ENCODE measurements at regions not wholly inside any gene's neighbourhood (a gene's known extent, or its start where the extent isn't known, plus 50 kb on each side); places are given as distances from the start of the nearest gene placed in this dataset.

- no peak overlapping the region for H3K4me3 Mint-ChIP-seq
- no peaks in the 10 kb centered on the region for H3K27me3 Mint-ChIP-seq (ENCODE audit: low read depth)
- no peak overlapping the region for H3K4me2 ChIP-seq (ENCODE audit: insufficient read depth, insufficient read length, low read length)
- H2BK20ac ChIP-seq (ENCODE audit: low read depth, low read length, poor library complexity, severe bottlenecking), result no peak overlapping the region
- H3K27me3 ChIP-seq (ENCODE audit: insufficient read depth, low read length), result no peaks in the 10 kb centered on the region
- H2AFZ ChIP-seq (ENCODE audit: low read length), result no peak overlapping the region
- H2BK5ac ChIP-seq (ENCODE audit: insufficient read length, low read length), result no peak overlapping the region
- H3K14ac ChIP-seq (ENCODE audit: insufficient read depth, low read length), result no peak overlapping the region
- no peaks in the 10 kb centered on the region for H4K20me1 ChIP-seq (ENCODE audit: control insufficient read depth, insufficient read depth, insufficient read length)
- H3K79me2 ChIP-seq (ENCODE audit: insufficient read depth, low read length), result no peaks in the 10 kb centered on the region
- H3K23ac ChIP-seq (ENCODE audit: insufficient read length, low read depth, low read length), result no peak overlapping the region
- no peak overlapping the region for H2BK120ac ChIP-seq (ENCODE audit: low read depth, low read length, poor library complexity, severe bottlenecking)
- H2AK5ac ChIP-seq (ENCODE audit: insufficient read length, low read length), result no peak overlapping the region
- H3K9me3 ChIP-seq (ENCODE audit: control insufficient read depth, low read depth, low read length), result no peaks in the 10 kb centered on the region
- no peaks in the 10 kb centered on the region for H3K23me2 ChIP-seq (ENCODE audit: insufficient read length, low read depth, low read length, poor library complexity, severe bottlenecking)
- H3K18ac ChIP-seq (ENCODE audit: insufficient read length, low read depth, low read length), result no peak overlapping the region
- H4K5ac ChIP-seq (ENCODE audit: insufficient read length, low read depth, low read length), result no peak overlapping the region
- no peak for DNase-seq
- peaks cover 8% of the 10 kb centered on the region in 2 experiments; a peak in 2 of 4 replicates for H3K4me1 Mint-ChIP-seq
- no peaks in the 10 kb centered on the region for H3K9me3 Mint-ChIP-seq
- no CpG with 5 or more reads among the region's 6 CpGs for WGBS (ENCODE audit: extremely low coverage, insufficient read length, low lambda C conversion rate)
- no peak for TF ChIP-seq CTCF (conservative IDR thresholded peaks at IDR 0.05)
- H3K56ac ChIP-seq (ENCODE audit: insufficient read length, low read depth, low read length), result no peak overlapping the region
- no peak overlapping the region for H2BK12ac ChIP-seq (ENCODE audit: insufficient read length, low read depth, low read length)
- H3K9ac ChIP-seq (ENCODE audit: extremely low read depth, insufficient read length, low read length), result no peak overlapping the region
- H3K79me1 ChIP-seq (ENCODE audit: insufficient read depth, low read depth, low read length, poor library complexity, severe bottlenecking), result no peaks in the 10 kb centered on the region
- no peaks in the 10 kb centered on the region for H3K4me1 ChIP-seq (ENCODE audit: insufficient read depth, low read length)
- H3K4ac ChIP-seq (ENCODE audit: low read depth, low read length), result no peak overlapping the region
- no peak overlapping the region for H4K8ac ChIP-seq (replicated peaks; ENCODE audit: insufficient read length, low read depth, low read length)
- H3T11ph ChIP-seq (ENCODE audit: low read length), result no peak overlapping the region
- H3K36me3 Mint-ChIP-seq (ENCODE audit: insufficient read depth in 1 of 3, low read depth in 3 of 3), result no peaks in the 10 kb centered on the region
- no peak overlapping the region for H4K91ac ChIP-seq (ENCODE audit: insufficient read length, low read depth, low read length)
- no peak overlapping the region for H3K27ac Mint-ChIP-seq
- H3K27ac ChIP-seq (ENCODE audit: insufficient read length, low read depth, low read length), result no peak overlapping the region
- no peak overlapping the region for H2BK15ac ChIP-seq (ENCODE audit: low read depth, low read length)
Measured at GRCh38 chr11:122022646-122023045, 93.4 kb downstream of the BLID start.
